ENCODE measurements at regions not wholly inside any gene's neighbourhood (a gene's known extent, or its start where the extent isn't known, plus 50 kb on each side); places are given as distances from the start of the nearest gene placed in this dataset.

DNA sequence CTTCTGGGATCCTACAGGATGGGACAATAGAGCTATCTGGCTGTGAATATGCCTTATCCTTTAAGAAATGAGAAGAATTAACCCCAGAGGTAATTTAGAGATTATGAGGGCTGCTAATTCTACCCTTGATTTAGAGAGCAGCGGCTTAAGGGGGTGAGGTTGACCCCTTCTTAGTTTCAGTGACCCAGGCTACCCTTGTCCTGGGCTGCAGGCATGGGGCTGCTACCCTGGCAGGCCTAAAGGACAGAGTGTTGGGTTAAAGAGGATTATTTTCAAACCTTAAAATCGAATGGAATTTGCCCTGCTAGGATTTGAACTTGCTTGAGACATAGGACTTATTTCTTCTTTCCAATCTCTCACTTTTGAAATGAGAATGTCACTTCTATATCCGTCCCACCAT, 1343.4 kb downstream of the HACE1 start:
- TF ChIP-seq POLR2AphosphoS5 (IDR thresholded peaks at IDR 0.05; ENCODE audit: low read depth, low read length) (no peak), POLR2A (IDR thresholded peaks at IDR 0.05; ENCODE audit: low read depth, low read length) (no peak)

All from GM12892 (cell line).